Thoracic aorta (tissue), 2 donors: ENCODE measurements at regions not wholly inside any gene's neighbourhood (a gene's known extent, or its start where the extent isn't known, plus 50 kb on each side); places are given as distances from the start of the nearest gene placed in this dataset.

ENCODE experiments used
- ATAC-seq: fragments of 150-250 bp; one replicate; pipeline ENCODE4 v1.8.0; 2017; ENCODE audit warnings: low read depth; ENCODE audit not compliant: insufficient number of reproducible peaks, low FRiP score
- DNase-seq: peaks from one replicate; pipeline ENCODE4 v3.0.0-alpha.2; 2020; ENCODE audit warnings: low spot score
- H3K27ac ChIP-seq, 2 donors: fragments of 200-600 bp; sonication (generic); 1 replicate in 1 of 2; 2 replicates in 1 of 2; pipeline ENCODE4 v1.5.1; 2016; ENCODE audit warnings: mild to moderate bottlenecking in 2 of 2, moderate library complexity in 2 of 2
- H3K27me3 ChIP-seq: fragments of 200-600 bp; sonication (generic); replicated peaks from 2 replicates; pipeline ENCODE4 v1.6.0; 2016; ENCODE audit warnings: mild to moderate bottlenecking; ENCODE audit not compliant: insufficient read depth
- H3K36me3 ChIP-seq: fragments of 200-600 bp; sonication (generic); one replicate; pipeline ENCODE4 v1.5.1; 2016
- H3K4me1 ChIP-seq, 2 donors: fragments of 200-600 bp; sonication (generic); 1 replicate in 1 of 2; 2 replicates in 1 of 2; pipeline versions ENCODE4 v1.5.1 to v1.6.0; 2016; ENCODE audit warnings: low read depth in 2 of 2, mild to moderate bottlenecking in 1 of 2; ENCODE audit not compliant: control insufficient read depth in 1 of 2
- H3K4me3 ChIP-seq: fragments of 200-600 bp; sonication (generic); 2 replicates; pipeline ENCODE4 v1.5.1; 2016; ENCODE audit warnings: mild to moderate bottlenecking
- H3K9me3 ChIP-seq: fragments of 200-600 bp; sonication (generic); 2 replicates; pipeline ENCODE4 v1.5.1; 2016
- CTCF ChIP-seq: fragments of 200-600 bp; sonication (generic); IDR thresholded peaks from one replicate; pipeline ENCODE4 v1.5.1; 2019; ENCODE audit warnings: antibody characterized with exemption

GRCh38 chr3:67774676-67775075, 120.3 kb upstream of the SUCLG2 start:
- no peak overlapping the region for H3K27ac ChIP-seq
- H3K9me3 ChIP-seq: peaks cover 4% of the 10 kb centered on the region
- TF ChIP-seq CTCF: no peak
- H3K36me3 ChIP-seq: no peaks in the 10 kb centered on the region
- no peaks in the 10 kb centered on the region for H3K4me1 ChIP-seq
- no peak overlapping the region for H3K4me3 ChIP-seq
- no peaks in the 10 kb centered on the region for H3K27me3 ChIP-seq
- ATAC-seq: no peak
- DNase-seq: no peak

- no peak for DNase-seq
- no peak for TF ChIP-seq CTCF
- H3K4me3 ChIP-seq: no peak overlapping the region
- H3K4me1 ChIP-seq: no peaks in the 10 kb centered on the region
- no peak overlapping the region for H3K27ac ChIP-seq
- peaks cover 12% of the 10 kb centered on the region for H3K9me3 ChIP-seq
- no peak for ATAC-seq
- H3K27me3 ChIP-seq: no peaks in the 10 kb centered on the region
- H3K36me3 ChIP-seq: no peaks in the 10 kb centered on the region
Observed at GRCh38 chr3:67765575-67765974, 111.2 kb upstream of the SUCLG2 start.

GRCh38 chr3:67745296-67745695, 90.9 kb upstream of the SUCLG2 start:
- DNase-seq (no peak), ATAC-seq (no peak)
- Histone ChIP-seq H3K4me1 (no peaks in the 10 kb centered on the region), H3K27ac (no peak overlapping the region), H3K9me3 (peaks cover 13% of the 10 kb centered on the region), H3K4me3 (no peak overlapping the region), H3K27me3 (no peaks in the 10 kb centered on the region), H3K36me3 (no peaks in the 10 kb centered on the region)
- TF ChIP-seq CTCF: no peak

GRCh38 chr3:67744699-67745098, 90.3 kb upstream of the SUCLG2 start:
- ATAC-seq (no peak), DNase-seq (no peak)
- Histone ChIP-seq H3K4me1 (no peaks in the 10 kb centered on the region), H3K4me3 (no peak overlapping the region), H3K27ac (no peak overlapping the region), H3K36me3 (no peaks in the 10 kb centered on the region), H3K27me3 (no peaks in the 10 kb centered on the region), H3K9me3 (peaks cover 11% of the 10 kb centered on the region)
- no peak for TF ChIP-seq CTCF

GRCh38 chr3:67739851-67740250, 85.4 kb upstream of the SUCLG2 start:
- ATAC-seq: no peak
- Histone ChIP-seq H3K36me3 (no peaks in the 10 kb centered on the region), H3K4me3 (no peak overlapping the region), H3K27ac (no peak overlapping the region), H3K4me1 (no peaks in the 10 kb centered on the region), H3K27me3 (no peaks in the 10 kb centered on the region), H3K9me3 (peaks cover 11% of the 10 kb centered on the region)
- no peak for DNase-seq
- no peak for TF ChIP-seq CTCF
